K562 (cell line): ENCODE measurements at regions not wholly inside any gene's neighbourhood (a gene's known extent, or its start where the extent isn't known, plus 50 kb on each side); places are given as distances from the start of the nearest gene placed in this dataset.

Experiments
- ATF4 ChIP-seq: fragments of 450-650 bp; formaldehyde crosslinking; IDR thresholded peaks from 2 replicates; pipeline ENCODE4 v1.4.0; 2022; ENCODE audit warnings: mild to moderate bottlenecking, moderate library complexity
- CHD7 ChIP-seq: fragments of 200-600 bp; sonication (generic); IDR thresholded peaks from one replicate; pipeline ENCODE4 v1.6.1; 2012; ENCODE audit warnings: mild to moderate bottlenecking, low read depth, low read length, inconsistent platforms
- EP300 ChIP-seq: IDR thresholded peaks from 2 replicates; pipeline ENCODE4 v1.6.1; 2012; ENCODE audit warnings: low read length, improper control_type of control experiment
- KLF10 ChIP-seq: fragments of 250-450 bp; sonication (Bioruptor Pico); IDR thresholded peaks from 2 replicates; pipeline ENCODE4 v1.6.1; 2021; ENCODE audit warnings: matching md5 sums
- MAX ChIP-seq: sonication (generic); formaldehyde crosslinking; IDR thresholded peaks from 2 replicates; pipeline ENCODE4 v1.9.0; 2022; ENCODE audit warnings: mild to moderate bottlenecking, missing genetic modification reagents
- MTA1 ChIP-seq: fragments of 450-650 bp; IDR thresholded peaks from 2 replicates; pipeline ENCODE4 v1.6.1; 2017; ENCODE audit warnings: borderline replicate concordance
- MYBL2 ChIP-seq, 2 experiments: fragments of 450-650 bp in 1 of 2; sonication (generic) in 1 of 2; formaldehyde crosslinking in 1 of 2; IDR thresholded peaks; 2 replicates each; pipeline versions ENCODE4 v1.6.1 to v1.8.1; 2017 to 2022; ENCODE audit warnings: borderline replicate concordance in 1 of 2, inconsistent platforms in 1 of 2, low read depth in 1 of 2, mild to moderate bottlenecking in 1 of 2, missing genetic modification reagents in 1 of 2, moderate library complexity in 1 of 2
- NBN ChIP-seq: fragments of 450-650 bp; IDR thresholded peaks from 2 replicates; pipeline ENCODE4 v1.6.1; 2016; ENCODE audit warnings: low read depth, mild to moderate bottlenecking
- NEUROD1 ChIP-seq: fragments of 150-350 bp; IDR thresholded peaks from 2 replicates; pipeline ENCODE4 v1.6.1; 2014; ENCODE audit warnings: borderline replicate concordance, low read length, low read depth; ENCODE audit not compliant: partially characterized antibody
- NR2F6 ChIP-seq: fragments of 450-650 bp; formaldehyde crosslinking; IDR thresholded peaks from 2 replicates; pipeline ENCODE4 v1.4.0; 2020; ENCODE audit warnings: mild to moderate bottlenecking
- POLR3A ChIP-seq: IDR thresholded peaks from 2 replicates; pipeline ENCODE4 v1.6.1; 2011; ENCODE audit warnings: borderline replicate concordance, mild to moderate bottlenecking, moderate library complexity; ENCODE audit not compliant: insufficient read length, insufficient read depth; ENCODE audit errors: extremely low read depth
- RBFOX2 ChIP-seq: fragments of 200-400 bp; formaldehyde crosslinking; IDR thresholded peaks from 2 replicates; pipeline ENCODE4 v1.6.1; 2017; ENCODE audit warnings: low read depth, mild to moderate bottlenecking, low read length, moderate library complexity
- RNF2 ChIP-seq: sonication (generic); IDR thresholded peaks from 2 replicates; pipeline ENCODE4 v1.6.1; 2016
- TAL1 ChIP-seq: fragments of 450-650 bp; IDR thresholded peaks from 2 replicates; pipeline ENCODE4 v1.6.1; 2016; ENCODE audit warnings: mild to moderate bottlenecking

- no peak for TF ChIP-seq CHD7
- TF ChIP-seq NEUROD1 = no peak
- no peak for TF ChIP-seq MTA1
- TF ChIP-seq ATF4 (CRISPR knock-in tag) = no peak
- no peak for TF ChIP-seq NBN
- TF ChIP-seq KLF10 = no peak
- TF ChIP-seq POLR3A = no peak
- TF ChIP-seq NR2F6 (CRISPR knock-in tag) = no peak
- TF ChIP-seq TAL1 = no peak
- no peak for TF ChIP-seq EP300
- TF ChIP-seq RBFOX2 = no peak
- TF ChIP-seq RNF2 = no peak
- TF ChIP-seq MAX = no peak
- TF ChIP-seq MYBL2 (IDR thresholded peaks at IDR 0.05; ENCODE audit: low read depth) = no peak
- TF ChIP-seq MYBL2 (CRISPR knock-in tag; IDR thresholded peaks at IDR 0.05; ENCODE audit: borderline replicate concordance) = no peak
Measured at GRCh38 chr2:105496271-105496670, 97.4 kb upstream of the FHL2 start (continued).
